GM19240 (cell line): ENCODE measurements at regions not wholly inside any gene's neighbourhood (a gene's known extent, or its start where the extent isn't known, plus 50 kb on each side); places are given as distances from the start of the nearest gene placed in this dataset.

ENCODE experiments used
- DNase-seq: peaks from one replicate; pipeline ENCODE4 v3.0.0; 2011; ENCODE audit warnings: low spot score; ENCODE audit not compliant: insufficient read length

- no peak for DNase-seq
These were observed 85.1 kb upstream of the USP47 start for GRCh38 chr11:11756718-11757117.

GRCh38 chr11:11755871-11756270 lies 85.9 kb upstream of the USP47 start:
- DNase-seq, result no peak

GRCh38 chr11:11752679-11753078 lies 89.1 kb upstream of the USP47 start:
- DNase-seq, result no peak

- DNase-seq, result no peak
These were observed 91.5 kb upstream of the USP47 start for GRCh38 chr11:11750017-11750878.

GRCh38 chr11:11748706-11749365 lies 92.9 kb upstream of the USP47 start:
- DNase-seq, result no peak

GRCh38 chr11:11747570-11747969 lies 94.2 kb upstream of the USP47 start:
- no peak for DNase-seq

- no peak for DNase-seq
These were observed 95.3 kb upstream of the USP47 start for GRCh38 chr11:11746449-11746848.

GRCh38 chr11:11743216-11743615 lies 98.6 kb upstream of the USP47 start:
- DNase-seq, result no peak

GRCh38 chr11:11742486-11742885 lies 99.3 kb upstream of the USP47 start:
- DNase-seq, result no peak

- no peak for DNase-seq
These were observed 100.9 kb upstream of the USP47 start for GRCh38 chr11:11740836-11741235.

- no peak for DNase-seq
These were observed 101.6 kb upstream of the USP47 start for GRCh38 chr11:11740073-11740702.

- DNase-seq, result no peak
These were observed 103.4 kb upstream of the USP47 start for GRCh38 chr11:11738370-11738769.

GRCh38 chr11:11735586-11735985 lies 106.2 kb upstream of the USP47 start:
- DNase-seq, result no peak

GRCh38 chr11:11733246-11733747 lies 108.5 kb upstream of the USP47 start:
- DNase-seq, result no peak

- DNase-seq, result no peak
These were observed 109.7 kb upstream of the USP47 start for GRCh38 chr11:11732116-11732515.

GRCh38 chr11:11731311-11732083 lies 109.7 kb upstream of the GALNT18 start:
- DNase-seq, result no peak

- no peak for DNase-seq
These were observed 106.6 kb upstream of the GALNT18 start for GRCh38 chr11:11728386-11728785.

GRCh38 chr11:11725438-11725837 lies 103.6 kb upstream of the GALNT18 start:
- no peak for DNase-seq

- no peak for DNase-seq
These were observed 103.2 kb upstream of the GALNT18 start for GRCh38 chr11:11724994-11725393.

GRCh38 chr11:11722861-11723260 lies 101.1 kb upstream of the GALNT18 start:
- no peak for DNase-seq

GRCh38 chr11:11722246-11722645 lies 100.4 kb upstream of the GALNT18 start:
- DNase-seq, result no peak
